H1 (cell line): ENCODE measurements at regions not wholly inside any gene's neighbourhood (a gene's known extent, or its start where the extent isn't known, plus 50 kb on each side); places are given as distances from the start of the nearest gene placed in this dataset.

ENCODE experiments used
- CTCF ChIA-PET: fragments of 300-600 bp; sonication (Branson Sonifier 250); formaldehyde crosslinking; loops from one replicate; lab custom pipeline; 2021; ENCODE audit not compliant: partially characterized antibody; lab: Charles Lee
- POLR2A ChIA-PET: fragments of 300-600 bp; sonication (Branson Sonifier 250); formaldehyde crosslinking; loops from one replicate; lab custom pipeline; 2021; ENCODE audit warnings: inconsistent platforms; ENCODE audit not compliant: partially characterized antibody; lab: Charles Lee
- DNase-seq, 2 experiments: peaks; one replicate each; pipeline versions ENCODE4 v3.0.0 to v3.0.0-alpha.2; 2010 to 2022; ENCODE audit warnings: low spot score in 2 of 2, low read depth in 1 of 2, mixed read lengths in 1 of 2
- FAIRE-seq: peaks from 2 replicates; lab custom pipeline; 2011; peaks lifted over from hg19 to GRCh38; lab: Jason Lieb, UNC
- H2AFZ ChIP-seq: 2 replicates; pipeline ENCODE4 v1.8.1; 2012; ENCODE audit warnings: low read length, inconsistent platforms
- H2AK5ac ChIP-seq: 2 replicates; pipeline ENCODE4 v1.6.1; 2013; ENCODE audit warnings: low read depth, low read length
- H2BK120ac ChIP-seq: replicated peaks from 2 replicates; pipeline ENCODE3; 2013; ENCODE audit warnings: low read depth, low read length, inconsistent platforms
- H2BK12ac ChIP-seq: 2 replicates; pipeline ENCODE4 v1.6.1; 2013; ENCODE audit warnings: low read depth, low read length
- H2BK15ac ChIP-seq: 2 replicates; pipeline ENCODE4 v1.6.1; 2013; ENCODE audit warnings: low read length
- H2BK20ac ChIP-seq: 2 replicates; pipeline ENCODE4 v1.6.1; 2013; ENCODE audit warnings: low read length
- H2BK5ac ChIP-seq: 2 replicates; pipeline ENCODE4 v1.6.1; 2013; ENCODE audit warnings: low read depth, low read length
- H3K14ac ChIP-seq: 2 replicates; pipeline ENCODE4 v1.6.1; 2013; ENCODE audit warnings: inconsistent platforms; ENCODE audit not compliant: insufficient read length
- H3K18ac ChIP-seq: 2 replicates; pipeline ENCODE4 v1.6.1; 2013; ENCODE audit warnings: low read length; ENCODE audit errors: extremely low read depth
- H3K23ac ChIP-seq: 2 replicates; pipeline ENCODE4 v1.6.1; 2013; ENCODE audit warnings: inconsistent platforms; ENCODE audit not compliant: insufficient read length
- H3K23me2 ChIP-seq: 2 replicates; pipeline ENCODE4 v1.6.1; 2013; ENCODE audit warnings: low read depth, low read length
- H3K27ac ChIP-seq: 2 replicates; pipeline ENCODE4 v1.6.1; 2011; ENCODE audit warnings: low read depth, low read length, inconsistent platforms
- H3K27me3 ChIP-seq, 4 experiments: replicated peaks in 1 of 4; 1 replicate in 1 of 4; 2 replicates in 3 of 4; pipeline versions ENCODE4 v1.6.1 to v1.8.1; 2011 to 2013; ENCODE audit warnings: low read length in 3 of 4, mild to moderate bottlenecking in 3 of 4, inconsistent platforms in 2 of 4, mixed read lengths in 2 of 4, moderate library complexity in 1 of 4; ENCODE audit not compliant: control insufficient read depth in 3 of 4, insufficient read depth in 3 of 4; ENCODE audit errors: extremely low read depth in 1 of 4
- H3K36me3 ChIP-seq, 4 experiments: 2 replicates each; pipeline versions ENCODE4 v1.6.1 to v1.8.1; 2011 to 2013; ENCODE audit warnings: mild to moderate bottlenecking in 4 of 4, low read length in 3 of 4, moderate library complexity in 2 of 4, control low read depth in 1 of 4, inconsistent platforms in 1 of 4; ENCODE audit not compliant: insufficient read depth in 4 of 4, control insufficient read depth in 2 of 4
- H3K4ac ChIP-seq: replicated peaks from 2 replicates; pipeline ENCODE3; 2013; ENCODE audit warnings: low read length, low read depth, mixed read lengths, inconsistent platforms; ENCODE audit not compliant: insufficient read length
- H3K4me1 ChIP-seq, 4 experiments: replicated peaks in 1 of 4; 1 replicate in 1 of 4; 2 replicates in 3 of 4; pipeline versions ENCODE4 v1.6.1 to v1.8.1; 2011 to 2013; ENCODE audit warnings: low read length in 3 of 4, inconsistent platforms in 2 of 4, mixed read lengths in 1 of 4; ENCODE audit not compliant: insufficient read depth in 4 of 4, control insufficient read depth in 3 of 4
- H3K4me2 ChIP-seq, 2 experiments: 2 replicates each; pipeline versions ENCODE4 v1.6.1 to v1.8.1; 2011 to 2013; ENCODE audit warnings: low read depth in 2 of 2, low read length in 2 of 2, control low read depth in 1 of 2, inconsistent platforms in 1 of 2, mild to moderate bottlenecking in 1 of 2; ENCODE audit not compliant: insufficient read depth in 1 of 2
- H3K4me3 ChIP-seq, 4 experiments: fragments of 200-600, 300-600 bp in 1 of 4; sonication (generic), shearing (Covaris generic), sonication (Bioruptor Twin) in 1 of 4; 2 replicates each; pipeline versions ENCODE4 v1.5.1 to v1.8.1; 2011 to 2016; ENCODE audit warnings: low read length in 4 of 4, low read depth in 3 of 4, control low read depth in 2 of 4, inconsistent platforms in 2 of 4, mild to moderate bottlenecking in 2 of 4, mixed read lengths in 1 of 4, moderate library complexity in 1 of 4; ENCODE audit not compliant: insufficient read depth in 2 of 4; ENCODE audit errors: extremely low read depth in 1 of 4
- H3K56ac ChIP-seq: replicated peaks from 2 replicates; pipeline ENCODE3; 2013; ENCODE audit warnings: low read depth, mild to moderate bottlenecking, mixed read lengths, low read length, inconsistent platforms; ENCODE audit not compliant: insufficient read length
- H3K79me1 ChIP-seq: 2 replicates; pipeline ENCODE4 v1.6.1; 2013; ENCODE audit warnings: low read depth, low read length, control low read depth
- H3K79me2 ChIP-seq, 2 experiments: 2 replicates each; pipeline versions ENCODE4 v1.6.1 to v1.8.1; 2012 to 2013; ENCODE audit warnings: low read length in 2 of 2, mild to moderate bottlenecking in 2 of 2, inconsistent platforms in 1 of 2; ENCODE audit not compliant: insufficient read depth in 2 of 2, control insufficient read depth in 1 of 2
- H3K9ac ChIP-seq, 4 experiments: replicated peaks in 1 of 4; 1 replicate in 1 of 4; 2 replicates in 3 of 4; pipeline versions ENCODE4 v1.6.1 to v1.8.1; 2011 to 2013; ENCODE audit warnings: low read depth in 3 of 4, low read length in 3 of 4, control low read depth in 2 of 4, mild to moderate bottlenecking in 2 of 4, moderate library complexity in 2 of 4, inconsistent platforms in 1 of 4; ENCODE audit errors: extremely low read depth in 1 of 4
- H3K9me3 ChIP-seq, 2 experiments: 2 replicates each; pipeline versions ENCODE4 v1.6.1 to v1.8.1; 2012 to 2013; ENCODE audit warnings: mild to moderate bottlenecking in 2 of 2, moderate library complexity in 2 of 2, control low read depth in 1 of 2, inconsistent platforms in 1 of 2, low read depth in 1 of 2, low read length in 1 of 2, mixed read lengths in 1 of 2; ENCODE audit not compliant: insufficient read depth in 2 of 2
- H4K20me1 ChIP-seq, 2 experiments: replicated peaks in 1 of 2; 2 replicates each; pipeline versions ENCODE3 to v1.8.1; 2011 to 2013; ENCODE audit warnings: inconsistent platforms in 2 of 2, low read length in 2 of 2, mild to moderate bottlenecking in 1 of 2; ENCODE audit not compliant: insufficient read depth in 2 of 2, control insufficient read depth in 1 of 2
- H4K5ac ChIP-seq: 2 replicates; pipeline ENCODE4 v1.6.1; 2013; ENCODE audit warnings: low read length, low read depth, mixed read lengths, inconsistent platforms; ENCODE audit not compliant: insufficient read length
- H4K8ac ChIP-seq: 2 replicates; pipeline ENCODE4 v1.8.0; 2013; ENCODE audit warnings: mild to moderate bottlenecking, moderate library complexity, low read length, inconsistent platforms; ENCODE audit not compliant: insufficient read depth; ENCODE audit errors: extremely low read depth
- H4K91ac ChIP-seq: replicated peaks from 2 replicates; pipeline ENCODE3; 2013; ENCODE audit warnings: low read length, mixed read lengths, inconsistent platforms; ENCODE audit not compliant: insufficient read length
- BACH1 ChIP-seq: IDR thresholded peaks from 2 replicates; pipeline ENCODE4 v1.6.1; 2012; ENCODE audit warnings: low read length, improper control_type of control experiment
- CBX5 ChIP-seq: fragments of 300-800, 300-1000 bp; sonication (generic); IDR thresholded peaks from 2 replicates; pipeline ENCODE4 v1.7.1; 2016; ENCODE audit warnings: antibody characterized with exemption, low read length, low read depth
- NANOG ChIP-seq: IDR thresholded peaks from 2 replicates; pipeline ENCODE4 v1.6.1; 2011; ENCODE audit warnings: low read length, low read depth, mild to moderate bottlenecking, inconsistent platforms; ENCODE audit not compliant: insufficient read depth, poor library complexity, severe bottlenecking
- RAD21 ChIP-seq, 2 experiments: IDR thresholded peaks in 1 of 2; conservative IDR thresholded peaks in 1 of 2; 2 replicates each; pipeline ENCODE4 v1.6.1; 2011; ENCODE audit warnings: low read depth in 2 of 2, low read length in 2 of 2, improper control_type of control experiment in 1 of 2, inconsistent platforms in 1 of 2, mild to moderate bottlenecking in 1 of 2, moderate library complexity in 1 of 2
- RBBP5 ChIP-seq: IDR thresholded peaks from 2 replicates; pipeline ENCODE4 v1.7.1; 2012; ENCODE audit warnings: low read depth, mild to moderate bottlenecking, inconsistent platforms, low read length, moderate library complexity, borderline replicate concordance
- RFX5 ChIP-seq: IDR thresholded peaks from 2 replicates; pipeline ENCODE4 v1.6.1; 2011; ENCODE audit warnings: low read depth, low read length, improper control_type of control experiment, borderline replicate concordance
- RXRA ChIP-seq: IDR thresholded peaks from 2 replicates; pipeline ENCODE4 v1.6.1; 2011; ENCODE audit warnings: low read depth, mild to moderate bottlenecking, low read length, moderate library complexity; ENCODE audit not compliant: insufficient read depth
- SIX5 ChIP-seq: IDR thresholded peaks from 2 replicates; pipeline ENCODE4 v1.6.1; 2011; ENCODE audit warnings: mild to moderate bottlenecking, low read depth, low read length
- SP2 ChIP-seq: IDR thresholded peaks from 2 replicates; pipeline ENCODE4 v1.6.1; 2012; ENCODE audit warnings: mild to moderate bottlenecking, low read length, inconsistent platforms
- SUZ12 ChIP-seq: fragments of 200-600 bp; sonication (generic); IDR thresholded peaks from 2 replicates; pipeline ENCODE4 v1.6.1; 2012; ENCODE audit warnings: mild to moderate bottlenecking, inconsistent platforms, low read length, moderate library complexity, mixed read lengths
- TAF1 ChIP-seq: IDR thresholded peaks from 2 replicates; pipeline ENCODE4 v1.6.1; 2011; ENCODE audit warnings: mild to moderate bottlenecking, low read depth, low read length
- TAF7 ChIP-seq: optimal IDR thresholded peaks from 2 replicates; pipeline ENCODE3; 2011; ENCODE audit warnings: low read depth, mild to moderate bottlenecking, inconsistent platforms, low read length, moderate library complexity, borderline replicate concordance
- TCF12 ChIP-seq: IDR thresholded peaks from 2 replicates; pipeline ENCODE4 v1.6.1; 2011; ENCODE audit warnings: low read depth, mild to moderate bottlenecking, low read length
- WGBS, 2 experiments: shearing (Covaris generic) in 1 of 2; methylation state at CpG; one replicate each; pipeline versions ENCODE4 v1.1.6 to v1.1.7; 2013 to 2015; ENCODE audit warnings: low lambda C conversion rate in 2 of 2, mixed read lengths in 2 of 2, inconsistent platforms in 1 of 2, low coverage in 1 of 2, missing lambda C conversion rate in 1 of 2; ENCODE audit not compliant: insufficient replicate concordance in 2 of 2, insufficient coverage in 1 of 2, insufficient read length in 1 of 2; ENCODE audit errors: extremely low coverage in 1 of 2, missing lambda C conversion rate in 1 of 2; 5-methylcytosine and 5-hydroxymethylcytosine counted together
- TF ChIP-seq, protein P1 (sequence below): IDR thresholded peaks from 2 replicates; pipeline ENCODE4 v1.6.1; 2011; ENCODE audit warnings: low read length, improper control_type of control experiment

- Histone ChIP-seq H2AK5ac (no peak overlapping the region), H3K79me1 (no peaks in the 10 kb centered on the region), H4K91ac (no peak overlapping the region), H2BK120ac (no peak overlapping the region), H3K9me3 (no peaks in the 10 kb centered on the region), H3K27ac (no peak overlapping the region), H2BK15ac (no peak overlapping the region), H3K14ac (no peak overlapping the region), H3K4me1 (peaks cover 0 to 3% (median 0%) of the 10 kb centered on the region in 4 experiments; a peak in 1 of 7 replicates), H2BK5ac (no peak overlapping the region), H3K18ac (no peak overlapping the region), H3K4me2 (no peak overlapping the region), H3K56ac (no peak overlapping the region), H3K79me2 (no peaks in the 10 kb centered on the region), H3K27me3 (no peaks in the 10 kb centered on the region), H3K23me2 (no peaks in the 10 kb centered on the region), H4K5ac (no peak overlapping the region), H3K4ac (no peak overlapping the region), H3K36me3 (no peaks in the 10 kb centered on the region), H2BK20ac (no peak overlapping the region), H4K20me1 (no peaks in the 10 kb centered on the region), H3K4me3 (no peak overlapping the region), H4K8ac (no peak overlapping the region), H2AFZ (no peak overlapping the region), H3K23ac (no peak overlapping the region), H3K9ac (no peak overlapping the region), H2BK12ac (no peak overlapping the region)
- ChIA-PET CTCF (no interaction called here), POLR2A (no interaction called here)
- DNase-seq (no peak), FAIRE-seq (no peak)
- 92% methylated on average over 1 of the region's 1 CpG; no CpG with 5 or more reads in 1 of the 2 experiments for WGBS, 2 experiments
- TF ChIP-seq SP2 (no peak), RFX5 (no peak), NANOG (no peak), CBX5 (no peak), SIX5 (no peak), RBBP5 (no peak), TAF7 (no peak), BACH1 (no peak), RXRA (no peak), TCF12 (no peak), RAD21 (IDR thresholded peaks at IDR 0.05 in 1 of 2, conservative IDR thresholded peaks at IDR 0.05 in 1 of 2; ENCODE audit: low read depth in 2 of 2, low read length in 2 of 2) (no peak), TAF1 (no peak), SUZ12 (no peak)
- TF ChIP-seq, protein P1, sequence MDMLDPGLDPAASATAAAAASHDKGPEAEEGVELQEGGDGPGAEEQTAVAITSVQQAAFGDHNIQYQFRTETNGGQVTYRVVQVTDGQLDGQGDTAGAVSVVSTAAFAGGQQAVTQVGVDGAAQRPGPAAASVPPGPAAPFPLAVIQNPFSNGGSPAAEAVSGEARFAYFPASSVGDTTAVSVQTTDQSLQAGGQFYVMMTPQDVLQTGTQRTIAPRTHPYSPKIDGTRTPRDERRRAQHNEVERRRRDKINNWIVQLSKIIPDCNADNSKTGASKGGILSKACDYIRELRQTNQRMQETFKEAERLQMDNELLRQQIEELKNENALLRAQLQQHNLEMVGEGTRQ: no peak
Observed at GRCh38 chr4:36961420-36961819, 283.1 kb upstream of the NWD2 start.
